WTC11 (cell line): ENCODE measurements at regions not wholly inside any gene's neighbourhood (a gene's known extent, or its start where the extent isn't known, plus 50 kb on each side); places are given as distances from the start of the nearest gene placed in this dataset.

Experiments
- ATAC-seq: fragments of 200-7000 bp; cut with Tn5 transposase; 2 replicates; pipeline ENCODE4 v1.10.0; 2021; ENCODE audit warnings: mild to moderate bottlenecking, moderate library complexity
- CTCF ChIA-PET: fragments of 300-600 bp; sonication (Branson Sonifier 250); formaldehyde crosslinking; loops from one replicate; lab custom pipeline; 2021; ENCODE audit warnings: antibody characterized with exemption; lab: Charles Lee
- POLR2A ChIA-PET: fragments of 350-600 bp; sonication (Branson Sonifier 250); formaldehyde crosslinking; loops from one replicate; lab custom pipeline; 2021; ENCODE audit warnings: antibody characterized with exemption; lab: Charles Lee
- DNase-seq: peaks from one replicate; pipeline ENCODE4 v3.0.0; 2021; ENCODE audit warnings: low spot score
- H3K27ac Mint-ChIP-seq: 2 replicates; pipeline ENCODE4 v1.8.0; 2021; ENCODE audit warnings: mixed read lengths
- H3K27me3 Mint-ChIP-seq: 2 replicates; pipeline ENCODE4 v1.8.0; 2021; ENCODE audit warnings: low read depth, mild to moderate bottlenecking, moderate library complexity, mixed read lengths
- H3K36me3 Mint-ChIP-seq: 2 replicates; pipeline ENCODE4 v1.8.0; 2021; ENCODE audit warnings: mixed read lengths
- H3K4me1 Mint-ChIP-seq: 2 replicates; pipeline ENCODE4 v1.8.0; 2022; ENCODE audit warnings: mixed read lengths
- H3K4me3 Mint-ChIP-seq: 2 replicates; pipeline ENCODE4 v1.8.0; 2021; ENCODE audit warnings: mild to moderate bottlenecking, moderate library complexity, mixed read lengths
- H3K9me3 Mint-ChIP-seq: 2 replicates; pipeline ENCODE4 v1.8.0; 2021; ENCODE audit warnings: mixed read lengths
- ATF3 ChIP-seq: sonication (generic); formaldehyde crosslinking; conservative IDR thresholded peaks from 2 replicates; pipeline ENCODE4 v1.8.1; 2022; ENCODE audit warnings: mild to moderate bottlenecking, missing genetic modification reagents
- ATF6 ChIP-seq: sonication (generic); formaldehyde crosslinking; IDR thresholded peaks from 2 replicates; pipeline ENCODE4 v1.8.1; 2023; ENCODE audit warnings: mild to moderate bottlenecking, missing genetic modification reagents
- CTCF ChIP-seq: fragments of 200-600 bp; IDR thresholded peaks from 2 replicates; pipeline ENCODE4 v1.8.0; 2022; ENCODE audit warnings: antibody characterized with exemption
- E2F5 ChIP-seq: sonication (generic); formaldehyde crosslinking; IDR thresholded peaks from 2 replicates; pipeline ENCODE4 v1.8.1; 2022; ENCODE audit warnings: mild to moderate bottlenecking, moderate library complexity, missing genetic modification reagents
- ELF4 ChIP-seq: sonication (generic); formaldehyde crosslinking; IDR thresholded peaks from 2 replicates; pipeline ENCODE4 v1.8.1; 2022; ENCODE audit warnings: low read depth, mild to moderate bottlenecking, moderate library complexity, missing genetic modification reagents
- EMX1 ChIP-seq: fragments of 250-450 bp; sonication (Bioruptor Pico); IDR thresholded peaks from 2 replicates; pipeline ENCODE4 v1.8.0; 2021; ENCODE audit warnings: mild to moderate bottlenecking
- GTF2I ChIP-seq: fragments of 250-450 bp; sonication (Bioruptor Pico); conservative IDR thresholded peaks from 2 replicates; pipeline ENCODE4 v1.4.0; 2021; ENCODE audit warnings: mild to moderate bottlenecking
- HMGXB4 ChIP-seq: sonication (generic); formaldehyde crosslinking; IDR thresholded peaks from 2 replicates; pipeline ENCODE4 v1.8.1; 2023; ENCODE audit warnings: mild to moderate bottlenecking, moderate library complexity, missing genetic modification reagents
- NFE2L1 ChIP-seq: sonication (generic); formaldehyde crosslinking; IDR thresholded peaks from 2 replicates; pipeline ENCODE4 v1.8.1; 2023; ENCODE audit warnings: missing genetic modification reagents
- OVOL2 ChIP-seq: fragments of 250-450 bp; sonication (Bioruptor Pico); IDR thresholded peaks from 2 replicates; pipeline ENCODE4 v1.9.0; 2021; ENCODE audit warnings: mild to moderate bottlenecking, borderline replicate concordance
- PREB ChIP-seq: sonication (generic); formaldehyde crosslinking; IDR thresholded peaks from 2 replicates; pipeline ENCODE4 v1.8.1; 2022; ENCODE audit warnings: mild to moderate bottlenecking, missing genetic modification reagents, moderate library complexity, borderline replicate concordance
- SMAD3 ChIP-seq: sonication (generic); formaldehyde crosslinking; IDR thresholded peaks from 2 replicates; pipeline ENCODE4 v1.8.0; 2022; ENCODE audit warnings: missing genetic modification reagents, mild to moderate bottlenecking, borderline replicate concordance
- SOX15 ChIP-seq: fragments of 250-450 bp; sonication (Bioruptor Pico); IDR thresholded peaks from 2 replicates; pipeline ENCODE4 v1.9.0; 2021; ENCODE audit warnings: mild to moderate bottlenecking
- TEAD4 ChIP-seq: sonication (generic); formaldehyde crosslinking; IDR thresholded peaks from 2 replicates; pipeline ENCODE4 v1.8.0; 2022; ENCODE audit warnings: mild to moderate bottlenecking, missing genetic modification reagents
- USF2 ChIP-seq: sonication (generic); formaldehyde crosslinking; IDR thresholded peaks from 2 replicates; pipeline ENCODE4 v1.8.1; 2023; ENCODE audit warnings: mild to moderate bottlenecking, missing genetic modification reagents, moderate library complexity
- ZBTB21 ChIP-seq: sonication (generic); formaldehyde crosslinking; IDR thresholded peaks from 2 replicates; pipeline ENCODE4 v1.8.1; 2023; ENCODE audit warnings: mild to moderate bottlenecking, missing genetic modification reagents, borderline replicate concordance
- ZMAT4 ChIP-seq: fragments of 250-450 bp; sonication (Bioruptor Pico); IDR thresholded peaks from 2 replicates; pipeline ENCODE4 v1.9.0; 2021; ENCODE audit warnings: mild to moderate bottlenecking
- ZNF121 ChIP-seq: sonication (generic); formaldehyde crosslinking; IDR thresholded peaks from 2 replicates; pipeline ENCODE4 v1.8.0; 2023; ENCODE audit warnings: missing genetic modification reagents
- ZNF138 ChIP-seq: sonication (generic); formaldehyde crosslinking; conservative IDR thresholded peaks from 2 replicates; pipeline ENCODE4 v1.8.1; 2022; ENCODE audit warnings: mild to moderate bottlenecking, moderate library complexity, missing genetic modification reagents
- ZNF219 ChIP-seq: sonication (generic); formaldehyde crosslinking; IDR thresholded peaks from 2 replicates; pipeline ENCODE4 v1.8.0; 2023; ENCODE audit warnings: missing genetic modification reagents, mild to moderate bottlenecking, borderline replicate concordance
- ZNF232 ChIP-seq: sonication (generic); formaldehyde crosslinking; IDR thresholded peaks from 2 replicates; pipeline ENCODE4 v1.8.0; 2022; ENCODE audit warnings: mild to moderate bottlenecking, missing genetic modification reagents
- ZNF425 ChIP-seq: fragments of 250-450 bp; sonication (Bioruptor Pico); conservative IDR thresholded peaks from 2 replicates; pipeline ENCODE4 v1.9.0; 2021; ENCODE audit warnings: mild to moderate bottlenecking

- TF ChIP-seq HMGXB4, result no peak
- TF ChIP-seq NFE2L1 (CRISPR knock-in tag), result no peak
- TF ChIP-seq ZNF138 (CRISPR knock-in tag), result no peak
- no peak for TF ChIP-seq GTF2I
- TF ChIP-seq OVOL2 (CRISPR knock-in tag), result no peak
- no peak for TF ChIP-seq ZNF425
- no peak for TF ChIP-seq SMAD3 (CRISPR knock-in tag)
These were observed 121.3 kb downstream of the SOX1 start (continued) for GRCh38 chr13:112188298-112188610.

- TF ChIP-seq ZNF232 (no peak), SOX15 (CRISPR knock-in tag) (no peak), TEAD4 (no peak), ZNF121 (CRISPR knock-in tag) (no peak), ATF6 (no peak), ELF4 (CRISPR knock-in tag) (no peak), PREB (CRISPR knock-in tag) (no peak), USF2 (CRISPR knock-in tag) (no peak), ZMAT4 (CRISPR knock-in tag) (no peak), ZBTB21 (no peak), HMGXB4 (no peak), CTCF (no peak), E2F5 (no peak), ZNF219 (CRISPR knock-in tag) (no peak), EMX1 (CRISPR knock-in tag) (no peak), ATF3 (no peak)
- no peak for DNase-seq
- Mint-ChIP-seq H3K9me3 (peaks cover 24% of the 10 kb centered on the region), H3K4me3 (no peak overlapping the region), H3K4me1 (no peaks in the 10 kb centered on the region), H3K36me3 (no peaks in the 10 kb centered on the region), H3K27me3 (peaks cover 12% of the 10 kb centered on the region), H3K27ac (no peak overlapping the region)
- ChIA-PET POLR2A (no interaction called here), CTCF (no interaction called here)
- no peak for ATAC-seq
These were observed 126.7 kb downstream of the SOX1 start for GRCh38 chr13:112193463-112194166.
